ENCODE measurements at regions not wholly inside any gene's neighbourhood (a gene's known extent, or its start where the extent isn't known, plus 50 kb on each side); places are given as distances from the start of the nearest gene placed in this dataset.

- TF ChIP-seq CTCF (conservative IDR thresholded peaks at IDR 0.05) (no peak), EZH2 (IDR thresholded peaks at IDR 0.05; ENCODE audit: low read depth) (no peak)
These were observed 157.9 kb downstream of the LRRC30 start for GRCh38 chr18:7388741-7389140.

Data from PC-9 (cell line).